H1 (cell line): ENCODE measurements at regions not wholly inside any gene's neighbourhood (a gene's known extent, or its start where the extent isn't known, plus 50 kb on each side); places are given as distances from the start of the nearest gene placed in this dataset.

Experiments
- CTCF ChIA-PET: fragments of 300-600 bp; sonication (Branson Sonifier 250); formaldehyde crosslinking; loops from one replicate; lab custom pipeline; 2021; ENCODE audit not compliant: partially characterized antibody; lab: Charles Lee
- POLR2A ChIA-PET: fragments of 300-600 bp; sonication (Branson Sonifier 250); formaldehyde crosslinking; loops from one replicate; lab custom pipeline; 2021; ENCODE audit warnings: inconsistent platforms; ENCODE audit not compliant: partially characterized antibody; lab: Charles Lee
- DNase-seq, 2 experiments: peaks; one replicate each; pipeline versions ENCODE4 v3.0.0 to v3.0.0-alpha.2; 2010 to 2022; ENCODE audit warnings: low spot score in 2 of 2, low read depth in 1 of 2, mixed read lengths in 1 of 2
- FAIRE-seq: peaks from 2 replicates; lab custom pipeline; 2011; peaks lifted over from hg19 to GRCh38; lab: Jason Lieb, UNC
- H2AFZ ChIP-seq: 2 replicates; pipeline ENCODE4 v1.8.1; 2012; ENCODE audit warnings: low read length, inconsistent platforms
- H2AK5ac ChIP-seq: 2 replicates; pipeline ENCODE4 v1.6.1; 2013; ENCODE audit warnings: low read depth, low read length
- H2BK120ac ChIP-seq: replicated peaks from 2 replicates; pipeline ENCODE3; 2013; ENCODE audit warnings: low read depth, low read length, inconsistent platforms
- H2BK12ac ChIP-seq: 2 replicates; pipeline ENCODE4 v1.6.1; 2013; ENCODE audit warnings: low read depth, low read length
- H2BK15ac ChIP-seq: 2 replicates; pipeline ENCODE4 v1.6.1; 2013; ENCODE audit warnings: low read length
- H2BK20ac ChIP-seq: 2 replicates; pipeline ENCODE4 v1.6.1; 2013; ENCODE audit warnings: low read length
- H2BK5ac ChIP-seq: 2 replicates; pipeline ENCODE4 v1.6.1; 2013; ENCODE audit warnings: low read depth, low read length
- H3K14ac ChIP-seq: 2 replicates; pipeline ENCODE4 v1.6.1; 2013; ENCODE audit warnings: inconsistent platforms; ENCODE audit not compliant: insufficient read length
- H3K18ac ChIP-seq: 2 replicates; pipeline ENCODE4 v1.6.1; 2013; ENCODE audit warnings: low read length; ENCODE audit errors: extremely low read depth
- H3K23ac ChIP-seq: 2 replicates; pipeline ENCODE4 v1.6.1; 2013; ENCODE audit warnings: inconsistent platforms; ENCODE audit not compliant: insufficient read length
- H3K23me2 ChIP-seq: 2 replicates; pipeline ENCODE4 v1.6.1; 2013; ENCODE audit warnings: low read depth, low read length
- H3K27ac ChIP-seq: 2 replicates; pipeline ENCODE4 v1.6.1; 2011; ENCODE audit warnings: low read depth, low read length, inconsistent platforms
- H3K27me3 ChIP-seq, 4 experiments: replicated peaks in 1 of 4; 1 replicate in 1 of 4; 2 replicates in 3 of 4; pipeline versions ENCODE4 v1.6.1 to v1.8.1; 2011 to 2013; ENCODE audit warnings: low read length in 3 of 4, mild to moderate bottlenecking in 3 of 4, inconsistent platforms in 2 of 4, mixed read lengths in 2 of 4, moderate library complexity in 1 of 4; ENCODE audit not compliant: control insufficient read depth in 3 of 4, insufficient read depth in 3 of 4; ENCODE audit errors: extremely low read depth in 1 of 4
- H3K36me3 ChIP-seq, 4 experiments: 2 replicates each; pipeline versions ENCODE4 v1.6.1 to v1.8.1; 2011 to 2013; ENCODE audit warnings: mild to moderate bottlenecking in 4 of 4, low read length in 3 of 4, moderate library complexity in 2 of 4, control low read depth in 1 of 4, inconsistent platforms in 1 of 4; ENCODE audit not compliant: insufficient read depth in 4 of 4, control insufficient read depth in 2 of 4
- H3K4ac ChIP-seq: replicated peaks from 2 replicates; pipeline ENCODE3; 2013; ENCODE audit warnings: low read length, low read depth, mixed read lengths, inconsistent platforms; ENCODE audit not compliant: insufficient read length
- H3K4me1 ChIP-seq, 4 experiments: replicated peaks in 1 of 4; 1 replicate in 1 of 4; 2 replicates in 3 of 4; pipeline versions ENCODE4 v1.6.1 to v1.8.1; 2011 to 2013; ENCODE audit warnings: low read length in 3 of 4, inconsistent platforms in 2 of 4, mixed read lengths in 1 of 4; ENCODE audit not compliant: insufficient read depth in 4 of 4, control insufficient read depth in 3 of 4
- H3K4me2 ChIP-seq, 2 experiments: 2 replicates each; pipeline versions ENCODE4 v1.6.1 to v1.8.1; 2011 to 2013; ENCODE audit warnings: low read depth in 2 of 2, low read length in 2 of 2, control low read depth in 1 of 2, inconsistent platforms in 1 of 2, mild to moderate bottlenecking in 1 of 2; ENCODE audit not compliant: insufficient read depth in 1 of 2
- H3K4me3 ChIP-seq, 4 experiments: fragments of 200-600, 300-600 bp in 1 of 4; sonication (generic), shearing (Covaris generic), sonication (Bioruptor Twin) in 1 of 4; 2 replicates each; pipeline versions ENCODE4 v1.5.1 to v1.8.1; 2011 to 2016; ENCODE audit warnings: low read length in 4 of 4, low read depth in 3 of 4, control low read depth in 2 of 4, inconsistent platforms in 2 of 4, mild to moderate bottlenecking in 2 of 4, mixed read lengths in 1 of 4, moderate library complexity in 1 of 4; ENCODE audit not compliant: insufficient read depth in 2 of 4; ENCODE audit errors: extremely low read depth in 1 of 4
- H3K56ac ChIP-seq: replicated peaks from 2 replicates; pipeline ENCODE3; 2013; ENCODE audit warnings: low read depth, mild to moderate bottlenecking, mixed read lengths, low read length, inconsistent platforms; ENCODE audit not compliant: insufficient read length
- H3K79me1 ChIP-seq: 2 replicates; pipeline ENCODE4 v1.6.1; 2013; ENCODE audit warnings: low read depth, low read length, control low read depth
- H3K79me2 ChIP-seq, 2 experiments: 2 replicates each; pipeline versions ENCODE4 v1.6.1 to v1.8.1; 2012 to 2013; ENCODE audit warnings: low read length in 2 of 2, mild to moderate bottlenecking in 2 of 2, inconsistent platforms in 1 of 2; ENCODE audit not compliant: insufficient read depth in 2 of 2, control insufficient read depth in 1 of 2
- H3K9ac ChIP-seq, 4 experiments: replicated peaks in 1 of 4; 1 replicate in 1 of 4; 2 replicates in 3 of 4; pipeline versions ENCODE4 v1.6.1 to v1.8.1; 2011 to 2013; ENCODE audit warnings: low read depth in 3 of 4, low read length in 3 of 4, control low read depth in 2 of 4, mild to moderate bottlenecking in 2 of 4, moderate library complexity in 2 of 4, inconsistent platforms in 1 of 4; ENCODE audit errors: extremely low read depth in 1 of 4
- H3K9me3 ChIP-seq, 2 experiments: 2 replicates each; pipeline versions ENCODE4 v1.6.1 to v1.8.1; 2012 to 2013; ENCODE audit warnings: mild to moderate bottlenecking in 2 of 2, moderate library complexity in 2 of 2, control low read depth in 1 of 2, inconsistent platforms in 1 of 2, low read depth in 1 of 2, low read length in 1 of 2, mixed read lengths in 1 of 2; ENCODE audit not compliant: insufficient read depth in 2 of 2
- H4K20me1 ChIP-seq, 2 experiments: replicated peaks in 1 of 2; 2 replicates each; pipeline versions ENCODE3 to v1.8.1; 2011 to 2013; ENCODE audit warnings: inconsistent platforms in 2 of 2, low read length in 2 of 2, mild to moderate bottlenecking in 1 of 2; ENCODE audit not compliant: insufficient read depth in 2 of 2, control insufficient read depth in 1 of 2
- H4K5ac ChIP-seq: 2 replicates; pipeline ENCODE4 v1.6.1; 2013; ENCODE audit warnings: low read length, low read depth, mixed read lengths, inconsistent platforms; ENCODE audit not compliant: insufficient read length
- H4K8ac ChIP-seq: 2 replicates; pipeline ENCODE4 v1.8.0; 2013; ENCODE audit warnings: mild to moderate bottlenecking, moderate library complexity, low read length, inconsistent platforms; ENCODE audit not compliant: insufficient read depth; ENCODE audit errors: extremely low read depth
- H4K91ac ChIP-seq: replicated peaks from 2 replicates; pipeline ENCODE3; 2013; ENCODE audit warnings: low read length, mixed read lengths, inconsistent platforms; ENCODE audit not compliant: insufficient read length
- RXRA ChIP-seq: IDR thresholded peaks from 2 replicates; pipeline ENCODE4 v1.6.1; 2011; ENCODE audit warnings: low read depth, mild to moderate bottlenecking, low read length, moderate library complexity; ENCODE audit not compliant: insufficient read depth
- WGBS, 2 experiments: shearing (Covaris generic) in 1 of 2; methylation state at CpG; one replicate each; pipeline versions ENCODE4 v1.1.6 to v1.1.7; 2013 to 2015; ENCODE audit warnings: low lambda C conversion rate in 2 of 2, mixed read lengths in 2 of 2, inconsistent platforms in 1 of 2, low coverage in 1 of 2, missing lambda C conversion rate in 1 of 2; ENCODE audit not compliant: insufficient replicate concordance in 2 of 2, insufficient coverage in 1 of 2, insufficient read length in 1 of 2; ENCODE audit errors: extremely low coverage in 1 of 2, missing lambda C conversion rate in 1 of 2; 5-methylcytosine and 5-hydroxymethylcytosine counted together

DNA sequence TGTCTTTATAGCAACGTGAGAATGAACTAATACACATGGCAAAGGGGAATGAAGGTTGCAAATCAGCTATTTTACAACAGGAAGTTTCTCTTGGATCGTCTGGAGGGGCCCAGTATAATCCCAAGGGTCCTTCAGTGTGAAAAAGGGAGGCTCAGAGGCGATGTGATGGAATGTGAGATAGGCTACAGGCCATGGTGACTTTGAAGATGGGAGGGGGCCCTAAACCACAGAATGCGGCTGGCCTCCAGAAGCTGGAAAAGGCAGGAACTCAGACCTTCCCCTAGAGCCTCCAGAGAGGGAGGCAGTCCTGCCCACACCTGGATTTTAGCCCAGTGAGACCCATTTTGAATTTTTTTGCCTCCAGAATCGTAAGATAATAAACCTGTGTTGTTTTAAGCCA, 69.4 kb upstream of the PGM2 start:
- Histone ChIP-seq H4K5ac (no peak overlapping the region), H3K27me3 (no peaks in the 10 kb centered on the region), H3K56ac (no peak overlapping the region), H2BK120ac (no peak overlapping the region), H3K27ac (no peak overlapping the region), H2AK5ac (no peak overlapping the region), H2BK20ac (no peak overlapping the region), H2AFZ (no peak overlapping the region), H3K9me3 (no peaks in the 10 kb centered on the region), H4K91ac (no peak overlapping the region), H3K4me1 (no peaks in the 10 kb centered on the region), H3K23me2 (no peaks in the 10 kb centered on the region), H2BK5ac (no peak overlapping the region), H4K20me1 (no peaks in the 10 kb centered on the region), H2BK15ac (no peak overlapping the region), H3K36me3 (no peaks in the 10 kb centered on the region), H3K4me2 (no peak overlapping the region), H3K4ac (no peak overlapping the region), H3K14ac (no peak overlapping the region), H3K4me3 (no peak overlapping the region), H2BK12ac (no peak overlapping the region), H3K23ac (no peak overlapping the region), H3K79me1 (no peaks in the 10 kb centered on the region), H4K8ac (peak overlapping the region; percentile 74; the same call in 1 of the 2 replicates), H3K79me2 (no peaks in the 10 kb centered on the region), H3K9ac (no peak overlapping the region), H3K18ac (no peak overlapping the region)
- 70% methylated on average over 5 of the region's 5 CpGs; no CpG with 5 or more reads in 1 of the 2 experiments for whole genome bisulfite sequencing, 2 experiments
- FAIRE-seq, result no peak
- no peak for DNase-seq
- POLR2A ChIA-PET, result no interaction called here
- CTCF ChIA-PET, result interaction anchor here (1.1 kb wide), 1 partner anchor 8 kb away, joined by 3 read pairs; no protein-coding TSS in a partner anchor
- no peak for TF ChIP-seq RXRA
